ENCODE measurements at regions not wholly inside any gene's neighbourhood (a gene's known extent, or its start where the extent isn't known, plus 50 kb on each side); places are given as distances from the start of the nearest gene placed in this dataset.

GRCh38 chrX:9087271-9088040, 53.5 kb upstream of the FAM9B start:
- DNase-seq: no peak

DNA sequence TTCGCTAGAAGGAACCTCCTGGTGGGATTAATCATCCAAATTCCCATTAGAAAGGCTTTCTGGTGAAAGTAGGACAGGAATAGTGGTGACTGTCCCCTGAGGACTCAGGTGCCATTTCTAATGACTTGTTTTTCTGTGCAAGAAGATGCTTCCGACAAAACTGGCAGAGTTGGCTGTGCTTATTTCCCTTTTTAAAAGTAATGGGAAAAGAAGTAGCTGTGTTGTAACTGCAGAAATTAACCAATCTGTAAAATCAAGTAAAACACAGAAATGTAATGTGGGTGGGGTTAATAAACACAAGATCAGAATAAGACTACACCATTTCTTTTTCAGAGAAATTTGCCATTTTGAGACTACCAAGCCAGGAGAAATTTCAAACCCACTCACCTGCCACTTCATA, 55.0 kb upstream of the FAM9B start:
- no peak for DNase-seq

DNA sequence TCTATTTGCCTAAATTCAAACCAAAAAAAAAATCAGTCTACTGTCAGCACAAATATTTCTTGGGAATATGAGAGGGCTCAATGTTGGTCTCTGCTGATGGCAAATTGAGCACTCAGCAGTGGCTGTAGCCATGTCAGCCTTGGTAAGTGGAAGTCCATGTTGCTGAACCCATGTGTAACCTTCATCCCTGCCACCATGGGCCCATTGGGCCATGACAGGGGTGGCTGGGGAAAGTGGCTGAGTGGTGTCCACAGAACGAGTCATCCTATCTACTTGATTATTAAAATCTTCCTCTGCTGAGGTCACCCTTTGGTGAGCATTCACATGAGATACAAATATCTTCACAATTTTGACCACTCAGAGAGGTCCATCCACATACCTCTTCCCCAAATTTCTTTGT, 56.8 kb upstream of the FAM9B start:
- DNase-seq: no peak

DNA sequence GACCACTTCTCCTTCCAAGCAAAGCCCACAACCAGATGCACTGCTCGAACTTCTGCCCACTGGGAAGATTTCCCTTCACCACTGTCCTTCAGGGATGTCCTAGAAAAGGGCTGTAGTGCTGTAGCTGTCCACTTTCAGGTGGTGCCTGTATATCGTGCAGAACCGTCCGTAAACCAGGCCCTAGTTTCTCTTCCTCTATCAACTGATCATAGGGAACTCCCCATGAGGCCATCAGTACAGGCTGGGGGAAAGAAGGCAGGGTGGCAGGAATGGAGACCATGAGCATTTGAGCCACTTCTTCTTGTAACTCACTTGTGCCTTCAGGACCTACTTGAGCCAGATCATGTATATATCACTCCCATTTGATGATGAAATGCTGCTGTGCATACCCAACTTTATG, 57.3 kb upstream of the FAM9B start:
- DNase-seq: no peak

- DNase-seq: no peak
Measured at GRCh38 chrX:9102956-9103355, 69.0 kb upstream of the FAM9B start.

- no peak for DNase-seq
Measured at GRCh38 chrX:9108054-9108453, 74.1 kb upstream of the FAM9B start.

- DNase-seq: no peak
Measured at GRCh38 chrX:9110808-9111207, 76.9 kb upstream of the FAM9B start.

- DNase-seq: no peak
Measured at GRCh38 chrX:9114245-9114644, 80.3 kb upstream of the FAM9B start.

GRCh38 chrX:9117851-9118250, 83.9 kb upstream of the FAM9B start:
- DNase-seq: no peak

- no peak for DNase-seq
Measured at GRCh38 chrX:9122519-9123245, 88.8 kb upstream of the FAM9B start.

DNA sequence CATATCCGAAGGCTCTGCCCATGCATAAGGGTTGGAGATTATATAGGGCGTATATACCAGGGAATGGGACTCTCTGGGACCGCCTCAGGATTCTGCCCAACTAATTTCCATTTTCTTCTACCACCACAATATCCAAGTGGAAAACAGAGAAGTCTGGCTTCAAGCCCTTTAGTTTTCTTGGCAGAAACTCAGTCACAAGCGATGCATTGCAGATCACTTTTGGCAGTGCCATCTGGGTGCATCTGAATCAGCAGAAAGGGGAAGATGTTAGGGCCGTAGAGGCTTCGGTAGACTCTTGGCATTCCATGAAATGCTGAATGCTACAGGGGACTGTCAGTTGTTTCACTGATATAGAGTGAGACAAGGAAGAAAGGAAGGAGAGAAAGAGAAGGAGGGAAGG, 94.1 kb upstream of the FAM9B start:
- no peak for DNase-seq

- DNase-seq: no peak
Measured at GRCh38 chrX:9130031-9130430, 96.1 kb upstream of the FAM9B start.

DNA sequence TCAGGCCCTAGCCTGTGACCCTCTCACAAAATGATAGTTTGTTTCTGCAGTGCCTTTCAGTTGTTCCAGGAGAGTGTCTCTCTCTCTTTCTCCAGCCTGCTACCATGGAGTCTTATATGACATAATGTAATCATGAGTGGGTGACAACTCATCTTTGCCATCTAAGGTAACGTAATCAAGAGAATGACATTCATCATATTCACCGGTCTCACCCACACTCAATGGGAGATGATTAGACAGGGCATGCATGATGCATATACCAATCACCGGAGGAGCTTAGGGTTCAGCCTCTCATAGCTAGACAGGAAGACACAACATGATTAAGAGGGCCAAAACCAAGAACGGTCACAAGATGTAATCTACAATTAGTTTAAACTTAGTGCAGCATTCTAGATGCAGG, 97.1 kb upstream of the FAM9B start:
- no peak for DNase-seq

DNA sequence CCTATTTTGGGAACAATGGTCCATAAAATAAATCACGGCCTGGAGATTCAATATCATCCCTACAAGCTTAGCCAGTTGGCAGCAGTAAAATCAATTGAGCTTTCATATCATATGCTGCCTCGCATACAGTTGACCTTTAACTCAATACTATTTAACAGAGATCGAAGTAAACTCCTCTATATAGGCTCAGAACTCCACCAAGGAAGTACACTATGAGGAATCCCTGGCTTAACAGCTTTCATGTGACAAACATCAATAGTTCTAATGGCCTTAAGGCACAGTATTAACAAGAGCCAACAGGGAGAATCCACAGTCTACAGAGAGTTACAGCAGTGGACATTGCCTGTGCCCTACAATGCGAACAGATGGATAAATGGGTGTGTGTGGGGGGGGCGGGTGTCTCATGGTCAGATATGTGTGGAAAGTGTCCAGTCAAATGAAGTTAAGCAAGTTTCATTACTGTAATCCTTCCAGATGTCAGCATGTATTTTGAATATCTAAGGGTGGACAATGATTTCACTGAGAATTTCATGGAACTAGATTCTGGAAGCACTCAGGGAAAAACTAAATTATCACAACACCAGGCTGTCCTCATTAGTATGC, 98.2 kb upstream of the FAM9B start:
- DNase-seq: no peak

GRCh38 chrX:9133426-9133825, 99.5 kb upstream of the FAM9B start:
- DNase-seq: no peak

- DNase-seq: no peak
Measured at GRCh38 chrX:9134366-9134765, 100.4 kb upstream of the FAM9B start.

DNA sequence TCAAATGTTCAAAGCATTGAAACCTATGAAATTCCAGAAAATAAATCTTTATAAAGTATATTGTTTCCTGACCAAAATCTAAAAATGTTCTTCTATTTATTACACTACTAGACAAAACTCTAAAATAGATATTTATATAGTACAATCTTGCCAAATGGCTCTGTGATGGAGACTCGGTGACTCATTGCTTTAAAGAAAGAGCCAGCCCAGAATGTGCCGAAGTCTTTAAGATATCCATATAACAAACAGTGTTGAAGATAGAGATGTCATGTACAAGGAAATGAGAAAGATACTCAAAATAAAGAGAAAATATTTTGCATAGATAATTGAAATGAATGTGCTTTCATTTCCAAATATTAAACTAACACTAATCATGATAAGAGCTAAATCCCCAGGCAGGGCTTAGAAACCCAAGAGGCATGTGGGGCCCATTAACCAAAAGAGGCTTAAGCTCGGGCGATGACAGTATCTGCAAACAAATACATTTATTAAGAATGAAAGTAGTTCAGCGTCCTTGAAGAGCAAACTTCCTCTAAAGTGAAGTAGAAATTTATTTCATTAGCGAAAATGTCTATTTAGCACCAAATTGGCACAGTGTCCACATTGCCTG, 102.1 kb upstream of the FAM9B start:
- DNase-seq: peak; percentile 74

DNA sequence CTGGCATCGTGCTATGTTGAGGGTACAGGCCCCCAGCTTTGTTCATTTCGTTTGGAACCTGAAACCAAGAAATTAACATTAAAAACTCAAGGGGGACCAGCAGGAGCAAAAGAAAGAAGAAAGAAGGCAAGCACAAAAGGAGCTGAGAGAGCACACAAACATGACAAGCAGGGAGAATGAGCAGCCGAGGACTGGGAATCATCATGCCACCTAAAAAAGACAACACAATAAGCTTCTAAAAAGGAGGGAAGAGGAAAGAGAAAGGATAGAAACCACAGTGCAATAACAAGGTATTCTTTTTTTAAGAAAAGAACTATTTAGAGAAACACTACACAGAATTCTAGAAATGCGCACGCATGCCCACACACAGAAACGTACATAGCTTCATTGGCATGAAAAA, 103.2 kb upstream of the FAM9B start:
- no peak for DNase-seq

- DNase-seq: no peak
Measured at GRCh38 chrX:9141496-9141895, 107.6 kb upstream of the FAM9B start.

GRCh38 chrX:9144701-9145241, 110.8 kb upstream of the FAM9B start:
- DNase-seq: no peak

DNA sequence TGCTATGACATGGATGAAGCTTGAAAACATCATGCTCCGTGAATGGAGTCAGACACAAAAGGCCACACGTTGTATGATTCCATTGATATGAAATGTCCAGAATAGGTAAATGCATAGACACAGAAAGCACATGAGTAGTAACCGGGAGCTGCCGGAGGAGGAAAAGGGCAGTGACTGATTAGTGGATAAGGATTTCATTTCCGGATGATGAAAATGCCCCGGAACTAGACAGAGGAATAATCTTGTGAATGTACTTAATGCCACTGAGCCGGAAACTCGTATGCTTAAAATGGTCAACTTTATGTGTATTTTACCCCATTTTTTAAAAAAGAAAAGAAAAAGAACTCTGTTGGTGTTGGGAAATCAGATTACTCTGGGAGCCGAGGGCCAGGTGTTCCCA, 112.7 kb upstream of the FAM9B start:
- DNase-seq: no peak

- DNase-seq: no peak
Measured at GRCh38 chrX:9147086-9147485, 113.2 kb upstream of the FAM9B start.

GRCh38 chrX:9147726-9148125, 113.8 kb upstream of the FAM9B start:
- DNase-seq: no peak

All from NCI-H82 (cell line).